ENCODE measurements at regions not wholly inside any gene's neighbourhood (a gene's known extent, or its start where the extent isn't known, plus 50 kb on each side); places are given as distances from the start of the nearest gene placed in this dataset.
"Not testable (repeated sequence)": the region's sequence is repeated elsewhere in the genome, so short reads cannot be mapped to it uniquely, and the experiment has no call there.

DNA sequence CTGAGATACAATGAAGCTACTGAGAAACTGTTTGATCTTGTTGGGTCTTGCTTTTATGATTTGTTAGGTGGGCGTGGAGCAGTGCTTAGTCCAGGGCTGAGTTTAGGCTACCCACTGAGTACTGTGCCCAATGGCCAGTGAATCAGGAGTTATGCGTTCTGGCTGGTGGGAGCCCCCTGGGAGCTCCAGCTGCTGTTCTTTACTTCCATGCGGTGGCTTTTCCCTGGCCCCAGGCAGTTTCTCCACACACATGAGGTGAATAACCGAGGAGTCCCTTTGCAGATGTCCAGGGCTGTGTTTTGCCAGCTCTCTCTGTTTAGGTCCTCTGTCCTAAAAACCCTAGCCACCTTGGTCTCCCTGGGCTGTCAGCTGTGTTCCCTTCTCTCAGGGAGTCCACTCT is 106.5 kb downstream of the KLF13 start:
- DNase-seq = no peak

DNA sequence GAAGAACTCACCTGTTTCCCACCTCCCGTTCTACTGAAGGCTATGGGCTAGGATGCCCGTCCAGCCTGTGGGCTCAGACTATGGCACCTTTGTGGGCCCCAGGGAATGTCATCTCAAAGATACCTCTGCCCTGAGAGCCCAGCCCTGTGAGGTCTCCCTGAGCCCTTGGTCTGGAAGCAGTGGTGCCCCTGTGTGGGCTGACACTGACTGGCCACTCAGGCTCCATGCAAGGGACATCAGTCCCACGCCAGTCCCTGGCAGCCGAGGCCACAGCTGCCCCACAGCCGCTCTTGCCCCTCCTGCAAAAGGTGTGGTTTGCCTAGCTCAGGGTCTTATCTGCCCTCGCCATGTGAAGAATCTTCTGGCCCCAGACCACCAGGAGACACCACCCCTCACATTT is 106.9 kb downstream of the KLF13 start:
- DNase-seq = no peak

GRCh38 chr15:31434275-31434587 is 107.6 kb downstream of the KLF13 start:
- no peak for DNase-seq

DNA sequence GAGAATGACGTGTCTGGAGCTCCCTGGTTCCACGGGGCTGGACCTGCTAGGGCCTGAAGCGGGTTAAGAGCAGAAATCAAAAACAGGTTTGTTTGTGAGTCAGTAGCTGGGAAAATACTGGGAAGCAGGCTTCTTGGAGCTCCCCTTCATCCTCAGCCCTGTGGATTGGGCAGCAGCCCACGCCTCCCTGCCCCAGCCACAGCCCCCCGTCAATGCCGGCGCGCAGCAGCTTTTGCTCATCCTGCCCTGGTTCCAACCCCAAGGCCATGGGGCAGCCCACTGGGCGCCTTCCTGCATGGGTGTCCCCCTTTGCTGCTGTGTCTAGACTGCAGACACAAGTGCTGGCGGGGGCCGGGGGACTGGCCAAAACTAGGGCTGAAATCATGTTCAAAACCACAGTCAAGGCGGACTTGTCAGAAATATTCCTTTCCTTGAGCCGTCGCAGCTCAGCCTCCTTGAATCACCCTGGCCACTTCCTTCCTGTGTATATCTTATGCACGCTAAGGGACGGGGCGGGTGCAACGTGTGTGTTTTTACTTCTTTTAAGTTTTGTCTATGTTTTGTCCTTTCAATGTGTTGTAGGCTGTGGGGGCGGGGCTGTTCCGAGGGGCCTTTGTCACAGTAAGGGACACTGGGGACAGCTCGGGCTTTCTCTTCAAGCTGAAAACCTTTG is 108.1 kb downstream of the KLF13 start:
- no peak for DNase-seq

GRCh38 chr15:31435261-31435911 is 108.8 kb downstream of the KLF13 start:
- peak; percentile 84 to 94 for DNase-seq

- DNase-seq = no peak
These were observed 109.4 kb downstream of the KLF13 start for GRCh38 chr15:31435912-31436628.

GRCh38 chr15:31437686-31438085 is 111.1 kb downstream of the KLF13 start:
- DNase-seq = no peak

DNA sequence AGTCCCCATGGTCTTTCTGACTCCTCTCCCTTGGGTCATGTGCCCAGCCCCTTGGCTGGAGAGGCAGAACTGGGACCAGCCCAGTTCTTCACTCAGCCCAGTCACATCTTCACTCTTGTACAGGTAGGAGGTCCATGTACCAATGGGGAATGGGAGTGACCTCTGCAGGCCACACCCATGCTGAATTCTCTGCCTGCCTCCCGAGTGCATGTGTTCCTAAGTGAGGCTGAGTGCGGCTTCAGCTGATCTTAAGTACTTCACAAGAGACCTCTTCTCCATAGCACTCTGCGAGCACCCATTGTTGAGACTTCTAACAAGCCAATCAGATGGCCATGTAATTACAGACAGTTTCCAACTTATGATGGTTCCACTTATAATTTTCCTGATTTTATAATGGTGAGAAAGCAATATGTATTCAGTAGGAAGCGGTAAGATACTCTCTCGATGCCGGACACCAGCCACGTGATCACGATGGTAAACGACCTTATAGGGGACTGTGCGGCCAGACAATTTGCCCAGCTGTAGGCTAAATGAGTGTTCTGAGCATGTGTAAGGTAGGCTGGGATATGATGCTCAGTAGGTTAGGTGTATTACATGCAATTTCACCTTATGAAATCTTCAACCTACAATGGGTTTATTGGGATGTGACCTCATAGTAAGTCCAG is 112.1 kb downstream of the KLF13 start:
- DNase-seq = no peak

DNA sequence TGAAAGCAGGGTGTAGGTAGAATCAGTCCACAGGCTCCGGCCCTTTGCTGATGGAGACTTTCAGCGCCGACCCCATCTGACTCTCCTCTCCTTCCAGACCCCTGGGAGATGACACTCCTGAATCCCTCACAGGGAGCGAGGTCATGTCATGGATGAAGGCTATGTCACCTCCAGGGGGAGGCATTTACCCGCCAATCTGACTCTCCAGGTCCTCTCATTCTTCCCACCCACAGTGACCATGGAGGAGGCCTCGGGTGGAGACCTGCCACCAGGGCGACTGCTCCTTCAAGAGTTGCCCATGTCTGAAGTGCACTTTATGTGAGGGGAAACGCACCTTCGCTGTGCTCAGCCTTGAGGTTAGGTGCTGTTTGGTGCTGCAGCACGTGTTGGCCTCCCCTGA is 112.7 kb downstream of the KLF13 start:
- DNase-seq = peak; percentile 30 to 63

GRCh38 chr15:31440216-31440615 is 113.6 kb downstream of the KLF13 start:
- DNase-seq = not testable (repeated sequence)

DNA sequence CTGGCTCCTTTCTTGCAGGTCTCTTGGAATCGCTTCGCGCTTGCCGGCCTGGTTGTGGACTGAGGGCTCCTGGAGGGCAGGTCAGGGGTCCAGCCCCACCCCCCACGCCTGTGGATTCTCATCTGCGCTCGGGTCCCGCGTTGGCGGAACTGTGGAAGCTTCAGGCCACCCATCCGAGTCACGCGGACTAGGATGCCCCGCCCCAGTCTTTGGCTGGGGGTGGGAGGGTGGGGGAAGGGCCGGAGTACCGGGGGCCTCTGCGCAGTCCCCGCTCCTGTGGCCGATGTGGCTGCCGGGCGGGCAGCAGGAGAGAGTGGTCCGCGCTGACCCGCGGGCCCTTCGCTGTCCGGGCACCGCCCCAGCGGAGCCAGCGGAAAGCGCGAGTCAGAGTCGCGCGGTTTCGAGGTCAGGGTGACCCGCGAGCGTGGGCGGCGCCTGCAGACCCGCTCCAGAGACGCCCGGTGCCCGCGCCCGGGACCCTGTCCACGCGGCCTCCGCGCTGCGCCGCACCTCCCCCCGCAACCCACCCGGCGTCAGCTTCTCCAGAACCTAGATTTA is 114.2 kb downstream of the KLF13 start:
- no peak for DNase-seq

- DNase-seq = no peak
These were observed 115.6 kb downstream of the KLF13 start for GRCh38 chr15:31442226-31442625.

DNA sequence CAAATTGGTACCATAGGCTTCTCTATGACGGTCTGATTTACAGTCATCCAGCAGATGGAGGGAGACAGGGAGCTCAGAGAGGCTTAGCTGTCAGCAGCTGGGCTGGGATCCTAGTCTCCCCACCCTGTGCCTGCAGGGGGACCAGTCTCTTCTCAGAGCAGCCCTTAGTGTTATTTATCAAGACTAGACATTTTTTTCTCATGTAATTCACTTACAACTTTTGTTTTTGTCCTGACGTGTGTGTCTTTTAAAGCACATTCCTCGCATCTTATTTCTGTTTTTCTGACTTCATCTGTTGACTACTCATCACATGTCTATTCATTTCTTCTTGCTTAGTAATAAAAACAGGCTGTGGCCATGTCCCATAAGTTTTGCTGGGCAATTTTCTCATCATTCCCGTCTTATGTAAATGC is 116.1 kb downstream of the KLF13 start:
- DNase-seq = peak; percentile 67 to 87

DNA sequence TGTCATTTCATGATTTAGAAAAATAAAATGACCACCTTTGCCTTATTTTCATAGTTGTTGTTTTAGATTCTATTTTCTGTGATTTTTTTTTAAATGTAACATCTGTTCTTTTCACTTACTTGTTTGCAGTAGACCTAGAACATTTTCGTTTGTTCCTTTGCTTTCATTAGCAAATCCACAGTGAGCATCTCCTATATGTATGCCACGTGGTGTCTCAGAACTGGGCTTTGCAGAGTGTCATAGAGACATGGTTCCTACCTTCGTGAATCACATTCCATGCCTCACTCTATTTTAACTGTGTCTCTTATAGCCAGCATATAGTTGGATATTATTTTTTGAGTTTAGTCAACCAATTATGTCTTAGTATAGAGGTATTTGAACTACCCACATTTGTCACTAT is 118.2 kb downstream of the KLF13 start:
- no peak for DNase-seq

GRCh38 chr15:31446546-31446945 is 119.9 kb downstream of the KLF13 start:
- DNase-seq = no peak

GRCh38 chr15:31447931-31448634 is 121.4 kb downstream of the KLF13 start:
- DNase-seq = no peak

DNA sequence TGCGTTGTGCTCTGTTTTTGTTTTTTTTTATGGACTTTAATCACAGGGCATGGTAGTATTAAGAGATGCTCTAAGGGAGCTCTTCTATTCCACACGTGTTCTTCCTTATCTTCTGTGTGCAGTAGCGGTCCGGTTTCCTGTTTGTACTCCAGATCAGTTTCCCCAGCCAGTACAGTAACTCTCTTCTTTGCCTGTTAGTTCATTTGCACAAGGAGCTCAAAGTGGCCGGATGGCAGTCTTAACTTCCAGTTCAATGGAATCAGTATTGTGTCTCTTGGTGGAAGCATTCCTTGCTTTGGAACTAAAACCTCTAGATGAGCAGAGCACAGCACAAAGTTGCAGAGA is 122.0 kb downstream of the KLF13 start:
- no peak for DNase-seq

DNA sequence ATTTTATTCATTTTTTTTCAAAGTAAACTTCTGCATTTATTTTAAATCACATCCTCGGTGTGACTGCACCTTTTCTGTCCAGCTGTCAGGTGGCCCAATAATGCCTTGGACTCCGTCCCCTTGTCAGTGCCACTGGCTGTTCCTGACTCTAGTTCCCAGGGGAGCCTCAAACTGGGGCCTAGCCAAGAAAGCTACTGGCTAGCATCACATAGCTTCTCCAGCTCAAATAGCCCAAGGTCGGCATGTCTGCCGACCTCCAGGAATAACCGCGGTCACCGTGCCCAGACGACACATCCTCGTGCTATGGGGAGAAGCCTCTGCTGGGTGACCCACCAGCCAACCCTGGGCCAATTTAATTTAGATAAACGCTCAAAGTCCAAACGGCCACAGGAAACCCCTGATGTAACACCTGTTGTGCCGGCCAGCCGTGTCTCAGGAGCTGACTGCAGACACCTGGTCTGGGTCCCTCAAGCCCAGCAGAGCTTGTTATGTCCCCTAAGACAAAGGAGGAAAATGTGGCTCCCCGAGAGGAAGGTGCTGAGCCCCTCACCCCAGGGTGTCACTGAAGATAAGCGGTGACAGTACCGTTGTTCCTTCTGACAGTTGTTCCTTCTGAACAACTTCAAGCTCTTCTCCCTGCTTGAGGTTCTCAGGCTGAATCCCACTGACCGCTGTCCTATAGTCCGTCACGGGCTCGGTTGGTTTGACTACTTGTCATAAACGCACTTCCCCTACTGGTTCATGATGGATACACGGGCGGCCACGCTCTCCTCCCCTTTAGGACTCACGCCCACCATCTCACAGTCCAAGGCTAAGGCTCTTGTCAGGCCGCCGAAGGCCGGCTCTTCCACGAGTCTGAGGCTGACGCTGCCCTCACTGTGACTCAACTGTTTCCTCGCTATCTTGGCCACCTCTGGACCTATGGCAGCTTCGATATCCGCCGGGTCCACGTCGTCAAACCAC is 126.2 kb downstream of the KLF13 start:
- DNase-seq = no peak

DNA sequence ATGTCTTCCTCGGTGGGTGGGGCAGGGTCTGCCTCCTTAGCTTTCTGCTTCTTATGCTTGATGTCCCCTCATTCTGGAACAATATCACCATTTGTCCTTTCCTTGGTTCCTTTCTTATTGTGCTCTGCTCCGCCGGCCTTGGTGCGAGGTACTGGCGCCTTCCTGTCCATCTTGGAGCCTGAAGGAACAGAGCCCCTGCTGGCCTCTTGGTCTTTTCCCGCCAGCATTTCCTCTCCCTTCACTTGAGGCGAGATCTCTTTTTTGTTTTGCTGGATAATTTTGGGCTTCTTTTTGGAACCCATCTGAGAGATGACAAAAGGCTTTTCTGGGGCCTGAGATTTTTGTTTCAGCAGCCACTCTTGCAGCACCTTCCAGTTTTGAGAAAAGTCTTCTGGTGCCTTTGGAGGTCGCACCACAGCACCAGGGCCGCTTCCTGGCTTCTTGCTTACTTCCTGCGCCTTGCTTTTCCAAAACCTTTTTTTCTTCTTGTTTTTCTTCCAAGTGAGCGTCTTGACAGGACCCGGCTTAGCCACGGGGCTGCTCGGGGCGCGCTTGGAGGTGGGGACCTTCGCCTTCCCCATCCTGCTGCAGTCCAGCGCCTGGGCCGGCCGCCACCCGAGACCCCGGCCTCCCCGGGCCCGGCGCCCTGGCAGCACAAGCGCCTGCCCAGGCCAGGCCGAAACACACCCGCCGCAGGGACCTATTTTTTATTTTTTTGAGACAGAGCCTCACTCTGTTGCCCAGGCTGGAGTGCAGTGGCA is 127.1 kb downstream of the KLF13 start:
- DNase-seq = no peak

GRCh38 chr15:31455499-31455898 is 128.9 kb downstream of the KLF13 start:
- DNase-seq = no peak

Measured in NCI-H524 (cell line).